ENCODE measurements at regions not wholly inside any gene's neighbourhood (a gene's known extent, or its start where the extent isn't known, plus 50 kb on each side); places are given as distances from the start of the nearest gene placed in this dataset.

- no peak for TF ChIP-seq EZH2 (IDR thresholded peaks at IDR 0.05; ENCODE audit: insufficient read depth, poor library complexity, severe bottlenecking)
- TF ChIP-seq EZH2phosphoT487 (IDR thresholded peaks at IDR 0.05; ENCODE audit: insufficient read depth, low read depth), result no peak
Observed at GRCh38 chr17:37830151-37830993, 85.5 kb upstream of the HNF1B start.

Data from GM23248 (cell line).